HEK293T (cell line): ENCODE measurements at regions not wholly inside any gene's neighbourhood (a gene's known extent, or its start where the extent isn't known, plus 50 kb on each side); places are given as distances from the start of the nearest gene placed in this dataset.
"Not testable (repeated sequence)": the region's sequence is repeated elsewhere in the genome, so short reads cannot be mapped to it uniquely, and the experiment has no call there.

ENCODE experiments used
- CTCF ChIA-PET: fragments of 350-600 bp; formaldehyde crosslinking; extraction: SDS; loops from one replicate; lab custom pipeline; 2021; ENCODE audit warnings: antibody characterized with exemption, inconsistent platforms; lab: Yijun Ruan, JAX
- POLR2A ChIA-PET: fragments of 350-600 bp; formaldehyde crosslinking; extraction: SDS; loops from one replicate; lab custom pipeline; 2020; ENCODE audit warnings: antibody characterized with exemption, inconsistent platforms; lab: Yijun Ruan, JAX
- DNase-seq: peaks from one replicate; pipeline ENCODE4 v3.0.0; 2012; ENCODE audit warnings: mixed read lengths; ENCODE audit errors: extremely low spot score
- ARNT ChIP-seq: fragments of 450-650 bp; IDR thresholded peaks from 2 replicates; pipeline ENCODE4 v1.6.1; 2017; ENCODE audit warnings: mild to moderate bottlenecking
- BHLHE40 ChIP-seq: fragments of 450-650 bp; IDR thresholded peaks from 2 replicates; pipeline ENCODE4 v1.6.1; 2016; ENCODE audit warnings: mild to moderate bottlenecking, moderate library complexity, borderline replicate concordance
- CTBP1 ChIP-seq: fragments of 450-650 bp; IDR thresholded peaks from 2 replicates; pipeline ENCODE4 v1.6.1; 2016; ENCODE audit warnings: borderline replicate concordance
- ELF4 ChIP-seq: fragments of 450-650 bp; IDR thresholded peaks from 2 replicates; pipeline ENCODE4 v1.6.1; 2017; ENCODE audit warnings: antibody characterized with exemption
- FOXA1 ChIP-seq: fragments of 450-650 bp; IDR thresholded peaks from 2 replicates; pipeline ENCODE4 v1.6.1; 2016; ENCODE audit warnings: mild to moderate bottlenecking
- FOXK2 ChIP-seq: fragments of 450-650 bp; IDR thresholded peaks from 2 replicates; pipeline ENCODE4 v1.6.1; 2016; ENCODE audit warnings: mild to moderate bottlenecking
- FOXM1 ChIP-seq: fragments of 450-650 bp; IDR thresholded peaks from 2 replicates; pipeline ENCODE4 v1.6.1; 2017; ENCODE audit warnings: mild to moderate bottlenecking, borderline replicate concordance
- HDGF ChIP-seq: fragments of 450-650 bp; IDR thresholded peaks from 2 replicates; pipeline ENCODE4 v1.6.1; 2017; ENCODE audit warnings: antibody characterized with exemption, borderline replicate concordance
- L3MBTL2 ChIP-seq: fragments of 450-650 bp; conservative IDR thresholded peaks from 2 replicates; pipeline ENCODE4 v1.6.1; 2016; ENCODE audit warnings: mild to moderate bottlenecking
- LEF1 ChIP-seq: fragments of 450-650 bp; IDR thresholded peaks from 2 replicates; pipeline ENCODE4 v1.6.1; 2017; ENCODE audit warnings: mild to moderate bottlenecking, borderline replicate concordance
- NFRKB ChIP-seq: fragments of 450-650 bp; IDR thresholded peaks from 2 replicates; pipeline ENCODE4 v1.6.1; 2016; ENCODE audit warnings: mild to moderate bottlenecking, moderate library complexity
- PKNOX1 ChIP-seq: fragments of 450-650 bp; IDR thresholded peaks from 2 replicates; pipeline ENCODE4 v1.6.1; 2016
- SP1 ChIP-seq: fragments of 450-650 bp; IDR thresholded peaks from 2 replicates; pipeline ENCODE4 v1.6.1; 2017
- SUZ12 ChIP-seq: fragments of 450-650 bp; IDR thresholded peaks from 2 replicates; pipeline ENCODE4 v1.6.1; 2016; ENCODE audit warnings: mild to moderate bottlenecking
- TARDBP ChIP-seq: fragments of 450-650 bp; IDR thresholded peaks from 2 replicates; pipeline ENCODE4 v1.6.1; 2016
- ZNF384 ChIP-seq: fragments of 450-650 bp; IDR thresholded peaks from 2 replicates; pipeline ENCODE4 v1.6.1; 2016

GRCh38 chr3:73140772-73141442 lies 79.4 kb downstream of the EBLN2 start:
- TF ChIP-seq ARNT (no peak), HDGF (no peak), FOXK2 (no peak), LEF1 (no peak), ELF4 (no peak), SUZ12 (no peak), FOXA1 (no peak), SP1 (no peak), L3MBTL2 (no peak), BHLHE40 (no peak), FOXM1 (no peak), ZNF384 (no peak), TARDBP (no peak), NFRKB (no peak), CTBP1 (no peak), PKNOX1 (no peak)
- CTCF ChIA-PET = no interaction called here
- no peak for DNase-seq
- POLR2A ChIA-PET = no interaction called here

- DNase-seq = no peak
- ChIA-PET CTCF (no interaction called here), POLR2A (no interaction called here)
- TF ChIP-seq ZNF384 (peak; percentile 9; the same call in 1 of the 2 replicates), LEF1 (no peak)
Observed at GRCh38 chr3:73141525-73141924, 80.1 kb downstream of the EBLN2 start.

- no peak for DNase-seq
- POLR2A ChIA-PET = no interaction called here
- CTCF ChIA-PET = interaction anchor here (0.6 kb wide), 1 partner anchor 12 kb away, joined by 3 read pairs; no protein-coding TSS in a partner anchor
- TF ChIP-seq NFRKB = no peak
- no peak for TF ChIP-seq LEF1
- TF ChIP-seq SP1 = no peak
- TF ChIP-seq L3MBTL2 = no peak
- TF ChIP-seq TARDBP = no peak
- TF ChIP-seq PKNOX1 = no peak
- TF ChIP-seq FOXM1 = no peak
- TF ChIP-seq ARNT = no peak
- TF ChIP-seq ELF4 = no peak
- TF ChIP-seq SUZ12 = no peak
- TF ChIP-seq FOXK2 = no peak
- TF ChIP-seq HDGF = no peak
Observed at GRCh38 chr3:73143401-73143800, 81.9 kb downstream of the EBLN2 start.

- ChIA-PET POLR2A (no interaction called here), CTCF (interaction anchor here (0.6 kb wide), 1 partner anchor 13 kb away, joined by 3 read pairs; no protein-coding TSS in a partner anchor)
- TF ChIP-seq CTBP1 (peak; percentile 64; the same call in 1 of the 2 replicates), PKNOX1 (peak; percentile 94), SUZ12 (no peak), ARNT (no peak), FOXM1 (no peak)
- DNase-seq = peak; percentile 51
Observed at GRCh38 chr3:73143821-73144237, 82.4 kb downstream of the EBLN2 start.

- CTCF ChIA-PET = no interaction called here
- TF ChIP-seq FOXA1 (no peak), BHLHE40 (no peak), NFRKB (no peak)
- DNase-seq = no peak
- POLR2A ChIA-PET = no interaction called here
Observed at GRCh38 chr3:73144276-73144675, 82.8 kb downstream of the EBLN2 start.

- TF ChIP-seq NFRKB (no peak), TARDBP (no peak), LEF1 (no peak), PKNOX1 (no peak), ZNF384 (no peak), ARNT (no peak), BHLHE40 (no peak), SUZ12 (no peak), ELF4 (no peak), FOXM1 (no peak), FOXK2 (no peak), HDGF (no peak), SP1 (no peak), L3MBTL2 (no peak), CTBP1 (no peak), FOXA1 (no peak)
- POLR2A ChIA-PET = no interaction called here
- no peak for DNase-seq
- CTCF ChIA-PET = interaction anchor here (0.6 kb wide), 1 partner anchor 42 kb away, joined by 3 read pairs; no protein-coding TSS in a partner anchor
Observed at GRCh38 chr3:73144828-73145227, 83.4 kb downstream of the EBLN2 start.

GRCh38 chr3:73147479-73147878 lies 86.0 kb downstream of the EBLN2 start:
- POLR2A ChIA-PET, CTCF ChIA-PET, DNase-seq: not testable (repeated sequence)
